ENCODE measurements at regions not wholly inside any gene's neighbourhood (a gene's known extent, or its start where the extent isn't known, plus 50 kb on each side); places are given as distances from the start of the nearest gene placed in this dataset.

- Histone ChIP-seq H3K9me3 (ENCODE audit: control insufficient read depth in 4 of 4, low read length in 3 of 4) (peaks cover 0 to 4% (median 0%) of the 10 kb centered on the region in 4 donors), H3K27me3 (ENCODE audit: control insufficient read depth in 4 of 4, insufficient read depth in 4 of 4, low read length in 3 of 4) (no peaks in the 10 kb centered on the region), H3K27ac (ENCODE audit: low read depth in 1 of 2, low read length in 2 of 2) (no peak overlapping the region), H3K4me1 (ENCODE audit: control insufficient read depth in 4 of 4, insufficient read depth in 4 of 4, low read length in 3 of 4) (no peaks in the 10 kb centered on the region), H3K36me3 (ENCODE audit: control insufficient read depth in 4 of 4, insufficient read depth in 3 of 4, low read depth in 1 of 4, low read length in 3 of 4) (no peaks in the 10 kb centered on the region), H3K4me3 (ENCODE audit: low read depth in 1 of 3, low read length in 3 of 3) (no peak overlapping the region), H3K9ac (ENCODE audit: low read depth in 1 of 2, low read length in 2 of 2) (no peak overlapping the region)
- WGBS: 80% methylated on average over 3 of the region's 3 CpGs
- DNase-seq (ENCODE audit: low spot score): no peak
- TF ChIP-seq EGR1 (IDR thresholded peaks at IDR 0.05; ENCODE audit: low read depth in 2 of 2): no peak
- TF ChIP-seq NR2F2 (IDR thresholded peaks at IDR 0.05): no peak
- no peak for TF ChIP-seq CTCF (IDR thresholded peaks at IDR 0.05; ENCODE audit: low read depth, low read length, missing input control)
Measured at GRCh38 chr1:230577537-230577936, 64.7 kb upstream of the COG2 start.

GRCh38 chr1:230575886-230576500 is 66.3 kb upstream of the COG2 start:
- TF ChIP-seq RAD21 (IDR thresholded peaks at IDR 0.05) (no peak), SP1 (IDR thresholded peaks at IDR 0.05) (no peak), HNF4A (conservative IDR thresholded peaks at IDR 0.05) (no peak), YY1 (IDR thresholded peaks at IDR 0.05) (no peak), NR2F2 (IDR thresholded peaks at IDR 0.05) (no peak), CTCF (IDR thresholded peaks at IDR 0.05; ENCODE audit: low read depth, low read length, missing input control) (no peak), GABPA (IDR thresholded peaks at IDR 0.05 in 1 of 2, conservative IDR thresholded peaks at IDR 0.05 in 1 of 2) (no peak), FOXA1 (IDR thresholded peaks at IDR 0.05) (no peak), EGR1 (IDR thresholded peaks at IDR 0.05; ENCODE audit: low read depth in 2 of 2) (no peak)
- TF ChIP-seq, protein P1, sequence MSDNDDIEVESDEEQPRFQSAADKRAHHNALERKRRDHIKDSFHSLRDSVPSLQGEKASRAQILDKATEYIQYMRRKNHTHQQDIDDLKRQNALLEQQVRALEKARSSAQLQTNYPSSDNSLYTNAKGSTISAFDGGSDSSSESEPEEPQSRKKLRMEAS (IDR thresholded peaks at IDR 0.05): no peak
- Histone ChIP-seq H3K27ac (ENCODE audit: low read depth in 1 of 2, low read length in 2 of 2) (no peak overlapping the region), H3K9me3 (ENCODE audit: control insufficient read depth in 4 of 4, low read length in 3 of 4) (no peaks in the 10 kb centered on the region), H3K36me3 (ENCODE audit: control insufficient read depth in 4 of 4, insufficient read depth in 3 of 4, low read depth in 1 of 4, low read length in 3 of 4) (no peaks in the 10 kb centered on the region), H3K9ac (ENCODE audit: low read depth in 1 of 2, low read length in 2 of 2) (no peak overlapping the region), H3K4me3 (ENCODE audit: low read depth in 1 of 3, low read length in 3 of 3) (no peak overlapping the region), H3K4me1 (ENCODE audit: control insufficient read depth in 4 of 4, insufficient read depth in 4 of 4, low read length in 3 of 4) (no peaks in the 10 kb centered on the region), H3K27me3 (ENCODE audit: control insufficient read depth in 4 of 4, insufficient read depth in 4 of 4, low read length in 3 of 4) (no peaks in the 10 kb centered on the region)
- DNase-seq (ENCODE audit: low spot score): no peak
- 72% methylated on average over 3 of the region's 3 CpGs for WGBS

- Histone ChIP-seq H3K9me3 (ENCODE audit: control insufficient read depth in 4 of 4, low read length in 3 of 4) (no peaks in the 10 kb centered on the region), H3K27ac (ENCODE audit: low read depth in 1 of 2, low read length in 2 of 2) (no peak overlapping the region), H3K4me3 (ENCODE audit: low read depth in 1 of 3, low read length in 3 of 3) (no peak overlapping the region), H3K36me3 (ENCODE audit: control insufficient read depth in 4 of 4, insufficient read depth in 3 of 4, low read depth in 1 of 4, low read length in 3 of 4) (no peaks in the 10 kb centered on the region), H3K27me3 (ENCODE audit: control insufficient read depth in 4 of 4, insufficient read depth in 4 of 4, low read length in 3 of 4) (no peaks in the 10 kb centered on the region), H3K4me1 (ENCODE audit: control insufficient read depth in 4 of 4, insufficient read depth in 4 of 4, low read length in 3 of 4) (no peaks in the 10 kb centered on the region), H3K9ac (ENCODE audit: low read depth in 1 of 2, low read length in 2 of 2) (no peak overlapping the region)
- DNase-seq (ENCODE audit: low spot score): no peak
- TF ChIP-seq SP1 (IDR thresholded peaks at IDR 0.05) (no peak), HNF4G (IDR thresholded peaks at IDR 0.05) (no peak), YY1 (IDR thresholded peaks at IDR 0.05) (no peak), RXRA (IDR thresholded peaks at IDR 0.05) (no peak)
- TF ChIP-seq, protein P2, sequence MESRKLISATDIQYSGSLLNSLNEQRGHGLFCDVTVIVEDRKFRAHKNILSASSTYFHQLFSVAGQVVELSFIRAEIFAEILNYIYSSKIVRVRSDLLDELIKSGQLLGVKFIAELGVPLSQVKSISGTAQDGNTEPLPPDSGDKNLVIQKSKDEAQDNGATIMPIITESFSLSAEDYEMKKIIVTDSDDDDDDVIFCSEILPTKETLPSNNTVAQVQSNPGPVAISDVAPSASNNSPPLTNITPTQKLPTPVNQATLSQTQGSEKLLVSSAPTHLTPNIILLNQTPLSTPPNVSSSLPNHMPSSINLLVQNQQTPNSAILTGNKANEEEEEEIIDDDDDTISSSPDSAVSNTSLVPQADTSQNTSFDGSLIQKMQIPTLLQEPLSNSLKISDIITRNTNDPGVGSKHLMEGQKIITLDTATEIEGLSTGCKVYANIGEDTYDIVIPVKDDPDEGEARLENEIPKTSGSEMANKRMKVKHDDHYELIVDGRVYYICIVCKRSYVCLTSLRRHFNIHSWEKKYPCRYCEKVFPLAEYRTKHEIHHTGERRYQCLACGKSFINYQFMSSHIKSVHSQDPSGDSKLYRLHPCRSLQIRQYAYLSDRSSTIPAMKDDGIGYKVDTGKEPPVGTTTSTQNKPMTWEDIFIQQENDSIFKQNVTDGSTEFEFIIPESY (IDR thresholded peaks at IDR 0.05): no peak
- 91% methylated on average over 3 of the region's 3 CpGs for WGBS
Measured at GRCh38 chr1:230574502-230574901, 67.8 kb upstream of the COG2 start.
